GM21717 (cell line): ENCODE measurements at regions not wholly inside any gene's neighbourhood (a gene's known extent, or its start where the extent isn't known, plus 50 kb on each side); places are given as distances from the start of the nearest gene placed in this dataset.
"Not testable (repeated sequence)": the region's sequence is repeated elsewhere in the genome, so short reads cannot be mapped to it uniquely, and the experiment has no call there.

Experiments
- ATAC-seq: cut with Tn5 transposase; IDR thresholded peaks from one replicate; pipeline ENCODE4 v1.9.1; 2021; ENCODE audit warnings: mild to moderate bottlenecking, moderate library complexity; ENCODE audit not compliant: unreplicated experiment

DNA sequence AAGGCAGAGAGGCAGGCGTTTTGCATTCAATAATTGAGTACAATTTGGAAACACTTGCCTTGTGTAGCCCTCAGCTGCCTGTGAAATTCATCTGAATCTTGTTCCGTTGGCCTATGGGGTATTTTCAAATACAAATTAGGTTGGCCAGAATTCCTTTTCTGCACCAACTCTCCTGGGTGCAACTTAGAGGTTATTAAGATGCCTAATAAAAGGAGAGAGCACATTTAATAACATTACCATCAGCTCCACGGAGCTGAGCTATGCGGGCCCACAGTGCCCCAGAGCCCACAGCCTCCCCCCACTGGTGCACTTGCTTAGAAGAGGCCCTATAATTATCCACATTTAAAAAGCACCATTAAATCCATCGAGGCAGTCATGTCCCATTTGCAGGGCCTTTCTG, 367.6 kb upstream of the CLINT1 start:
- ATAC-seq, result no peak

DNA sequence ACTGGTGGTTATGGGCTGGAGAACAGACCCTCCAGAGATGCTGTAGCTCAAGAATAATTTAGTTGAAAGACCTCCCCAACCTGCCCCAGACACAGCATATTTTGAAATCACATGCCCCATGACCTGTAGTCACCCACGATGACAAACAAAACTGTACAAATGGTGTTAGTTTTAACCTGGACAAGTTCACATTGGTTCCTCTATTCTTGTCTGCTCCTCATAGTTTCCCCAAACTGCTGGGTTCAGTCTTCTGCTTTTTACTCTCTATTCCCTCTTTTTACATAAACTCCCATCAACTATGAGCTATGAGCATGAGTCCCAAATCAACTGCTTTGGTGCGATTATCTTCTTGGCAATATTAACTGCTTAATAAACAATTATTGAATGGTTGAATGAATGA, 365.3 kb upstream of the CLINT1 start:
- no peak for ATAC-seq

DNA sequence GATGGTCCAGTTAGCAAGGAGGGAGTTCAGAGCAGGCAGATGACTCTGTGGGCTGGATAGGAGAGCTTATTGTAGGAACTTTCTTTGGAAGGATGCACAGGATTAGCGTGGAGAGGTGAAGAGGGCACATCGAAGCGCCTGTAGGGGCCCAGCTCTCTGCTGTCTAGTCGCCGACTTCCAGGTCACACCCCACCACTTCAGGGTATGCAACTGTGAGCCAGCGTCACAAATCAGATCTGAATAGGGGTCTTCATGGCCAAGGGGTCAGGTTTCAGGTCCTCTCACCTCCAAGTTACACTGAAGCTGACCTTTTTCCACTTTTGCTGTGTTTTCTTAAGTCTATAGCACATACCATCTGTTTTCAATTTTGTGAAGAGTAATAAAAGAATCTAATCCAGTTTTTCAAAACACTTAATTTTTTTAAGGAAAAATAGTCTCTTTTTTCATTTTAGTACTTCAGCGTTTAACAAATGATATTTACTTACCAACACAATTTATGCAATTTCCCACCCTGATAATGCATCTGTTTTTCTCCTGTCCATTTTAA, 364.2 kb upstream of the CLINT1 start:
- no peak for ATAC-seq

DNA sequence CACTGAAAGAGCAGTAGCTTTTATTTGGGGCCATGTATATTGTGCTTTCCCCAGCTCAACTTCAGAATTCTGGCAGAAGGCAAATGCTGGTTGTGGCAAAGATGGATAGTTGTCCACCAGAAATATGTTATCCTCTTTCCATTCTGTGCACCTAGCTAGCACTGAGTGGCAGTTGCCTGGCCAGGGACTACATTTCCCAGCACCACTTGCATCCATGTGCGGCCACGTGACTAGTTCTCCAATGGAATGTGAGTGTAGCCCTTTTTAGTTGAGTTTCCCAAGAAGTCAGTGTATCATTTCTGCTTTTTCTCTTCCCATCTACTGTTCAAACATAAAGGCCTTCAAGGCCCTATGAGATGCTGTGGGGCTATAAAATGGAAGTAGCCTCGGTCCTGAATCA, 354.0 kb upstream of the CLINT1 start:
- no peak for ATAC-seq

DNA sequence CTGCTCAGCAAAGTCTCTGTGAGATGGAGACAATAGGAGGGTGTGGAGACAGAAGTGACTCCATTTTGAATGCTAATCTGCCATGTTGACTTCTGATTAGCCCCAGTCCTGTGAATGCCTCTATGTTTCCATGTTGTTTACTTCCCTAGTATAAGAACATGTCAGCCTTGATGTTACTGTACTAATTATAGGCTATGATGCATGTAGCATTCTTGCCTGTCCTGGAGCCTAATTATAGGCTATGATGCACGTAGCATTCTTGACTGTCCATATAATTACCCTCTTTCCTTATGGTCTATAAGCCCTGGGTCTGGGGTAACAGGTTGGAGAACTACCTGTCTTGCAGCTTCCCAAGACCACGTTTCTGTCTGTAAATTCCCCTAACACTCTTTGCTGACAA, 353.3 kb upstream of the CLINT1 start:
- ATAC-seq, result no peak

DNA sequence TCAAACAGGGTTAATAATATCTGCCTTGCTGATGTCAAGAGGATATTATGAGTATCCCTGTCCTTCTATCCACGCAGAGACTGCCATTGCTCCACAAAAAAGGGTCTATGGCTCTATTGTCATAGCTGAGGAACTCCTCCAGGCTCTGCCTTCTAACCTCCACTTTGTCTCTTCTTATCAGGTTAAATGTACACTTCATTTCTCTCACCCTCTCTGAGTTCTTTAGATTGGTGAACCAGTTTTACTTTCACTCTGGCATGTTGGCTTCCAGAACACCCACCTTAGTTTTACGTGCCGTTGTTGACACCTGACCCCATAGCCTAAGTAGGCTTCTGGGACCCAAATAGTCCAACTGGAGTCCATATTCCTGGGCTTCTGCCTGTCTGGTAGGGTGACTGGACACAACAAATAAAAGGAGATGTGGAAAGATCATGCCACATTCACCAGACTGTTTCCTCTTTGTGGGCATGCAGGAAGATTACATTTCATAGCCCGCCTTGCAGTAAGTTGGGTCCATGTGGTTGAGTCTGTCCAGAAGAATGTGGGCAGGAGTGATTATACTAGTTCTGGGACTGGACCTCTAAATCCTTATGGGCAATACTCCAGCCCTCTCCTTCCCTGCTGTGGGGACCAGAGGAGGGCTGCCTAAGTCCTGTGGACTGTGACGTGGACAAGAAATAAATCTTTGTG, 350.4 kb upstream of the CLINT1 start:
- no peak for ATAC-seq

DNA sequence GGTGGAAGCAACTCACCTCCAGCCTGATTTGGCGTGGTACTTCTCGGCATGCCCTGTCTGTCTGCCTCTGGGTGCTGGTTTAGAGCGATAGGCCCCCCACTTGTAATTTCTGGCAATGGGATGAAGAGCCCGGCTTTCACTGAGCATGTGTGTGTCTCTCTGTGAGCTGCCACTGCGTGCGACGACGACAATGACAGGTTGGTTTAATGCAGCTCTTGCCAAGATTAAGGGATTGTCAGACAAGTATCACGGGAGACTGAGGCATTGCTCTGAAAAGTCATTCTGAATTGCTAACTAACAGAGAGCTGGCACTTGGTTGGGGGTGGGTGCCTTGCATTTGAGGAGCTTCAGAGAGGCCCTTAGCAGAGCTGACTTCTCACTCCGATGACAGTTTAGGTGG, 348.8 kb upstream of the CLINT1 start:
- no peak for ATAC-seq

DNA sequence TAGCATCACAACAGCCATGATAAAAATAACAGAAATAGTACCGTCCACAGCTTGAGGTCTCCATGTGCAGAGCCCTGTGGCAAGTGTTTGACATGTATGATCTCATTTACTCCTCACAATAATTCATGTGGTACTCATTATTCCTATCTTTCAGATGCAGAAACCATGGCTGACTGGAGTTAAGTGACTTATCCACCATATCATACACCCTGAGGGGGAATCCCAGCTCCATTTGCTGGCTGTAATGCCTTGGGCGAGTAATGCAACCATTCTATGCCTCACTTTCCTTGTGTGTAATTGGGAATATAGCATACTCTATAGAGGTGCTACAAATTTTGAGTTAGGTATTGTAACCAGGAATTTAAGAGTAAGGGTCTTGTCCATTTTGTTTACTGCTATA, 347.0 kb upstream of the CLINT1 start:
- ATAC-seq, result no peak

DNA sequence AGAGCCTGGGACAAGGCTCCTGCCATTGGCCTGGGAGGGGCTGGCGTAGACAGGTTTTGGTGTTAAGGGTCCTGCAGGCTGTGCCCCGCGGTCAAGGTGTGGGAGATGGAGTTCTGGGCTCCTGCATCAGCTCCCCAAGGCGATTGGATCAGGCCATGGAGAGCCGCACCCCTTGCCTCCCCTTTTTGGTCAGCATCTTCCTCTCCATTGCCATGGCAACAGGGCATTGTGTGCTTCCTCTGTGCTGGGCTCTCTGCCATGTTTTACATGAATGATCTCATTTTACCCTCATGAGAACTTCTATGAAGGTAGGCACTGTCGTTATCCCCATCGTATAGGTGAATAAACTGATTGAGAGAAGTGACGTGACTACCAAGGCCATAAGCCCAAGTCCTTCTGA, 344.3 kb upstream of the CLINT1 start:
- no peak for ATAC-seq

DNA sequence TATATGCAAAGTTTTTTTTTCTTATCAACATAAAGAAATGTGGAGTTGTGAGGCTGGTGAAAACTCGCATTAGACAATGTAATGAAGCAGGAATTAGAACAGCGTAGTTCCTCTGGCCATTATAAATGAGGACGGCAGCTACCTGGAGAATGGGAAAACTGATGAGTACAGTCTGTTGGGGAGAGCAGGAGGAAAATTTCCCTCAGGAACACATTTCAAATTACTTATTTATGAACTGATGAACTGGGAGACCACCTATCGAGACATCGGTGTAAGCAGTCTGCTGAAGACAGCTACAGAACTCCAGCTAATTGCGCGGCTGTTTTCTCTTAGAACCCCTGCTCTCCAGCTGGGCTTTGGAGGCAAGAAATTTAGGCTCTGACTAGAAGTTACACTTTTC, 343.9 kb upstream of the CLINT1 start:
- no peak for ATAC-seq

DNA sequence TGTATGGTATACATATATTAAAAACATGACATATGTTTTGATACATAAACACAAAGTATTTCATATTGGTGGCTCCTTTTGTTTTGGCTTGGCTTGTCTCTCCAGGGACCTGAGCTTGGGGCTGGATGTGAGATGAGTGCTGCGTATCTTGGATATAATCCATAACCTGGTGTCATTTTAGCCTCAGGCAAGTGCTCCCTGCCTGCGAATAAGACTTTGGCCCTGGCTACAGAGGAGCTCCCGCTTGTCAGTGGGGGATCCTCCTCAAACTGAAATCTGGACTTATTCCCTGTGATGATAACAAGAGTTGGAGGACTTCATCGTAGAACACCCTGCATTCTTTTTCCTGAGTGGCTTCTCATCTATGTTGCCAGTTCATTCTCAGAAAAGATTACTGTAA, 341.7 kb upstream of the CLINT1 start:
- ATAC-seq, result no peak

DNA sequence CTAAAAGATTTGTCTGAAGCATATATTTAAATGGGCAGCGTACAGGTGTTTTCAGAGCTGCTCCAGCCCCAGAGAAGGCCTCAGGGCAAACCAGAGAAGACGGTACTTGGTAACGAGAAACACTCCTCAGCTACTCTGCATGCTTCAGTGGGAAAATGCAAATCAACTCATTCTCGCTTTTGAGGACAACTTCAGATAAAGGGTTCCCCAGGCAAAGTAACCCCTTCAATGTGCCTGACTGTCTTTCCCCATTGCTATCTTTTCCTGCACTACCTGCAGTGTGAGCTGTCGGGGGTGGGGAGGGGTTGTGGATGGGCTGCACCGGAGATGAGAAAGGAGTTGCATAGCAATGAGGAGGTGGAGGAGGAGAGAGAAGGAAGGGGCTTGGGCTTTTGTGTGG, 339.7 kb upstream of the CLINT1 start:
- ATAC-seq, result peak; percentile 99

DNA sequence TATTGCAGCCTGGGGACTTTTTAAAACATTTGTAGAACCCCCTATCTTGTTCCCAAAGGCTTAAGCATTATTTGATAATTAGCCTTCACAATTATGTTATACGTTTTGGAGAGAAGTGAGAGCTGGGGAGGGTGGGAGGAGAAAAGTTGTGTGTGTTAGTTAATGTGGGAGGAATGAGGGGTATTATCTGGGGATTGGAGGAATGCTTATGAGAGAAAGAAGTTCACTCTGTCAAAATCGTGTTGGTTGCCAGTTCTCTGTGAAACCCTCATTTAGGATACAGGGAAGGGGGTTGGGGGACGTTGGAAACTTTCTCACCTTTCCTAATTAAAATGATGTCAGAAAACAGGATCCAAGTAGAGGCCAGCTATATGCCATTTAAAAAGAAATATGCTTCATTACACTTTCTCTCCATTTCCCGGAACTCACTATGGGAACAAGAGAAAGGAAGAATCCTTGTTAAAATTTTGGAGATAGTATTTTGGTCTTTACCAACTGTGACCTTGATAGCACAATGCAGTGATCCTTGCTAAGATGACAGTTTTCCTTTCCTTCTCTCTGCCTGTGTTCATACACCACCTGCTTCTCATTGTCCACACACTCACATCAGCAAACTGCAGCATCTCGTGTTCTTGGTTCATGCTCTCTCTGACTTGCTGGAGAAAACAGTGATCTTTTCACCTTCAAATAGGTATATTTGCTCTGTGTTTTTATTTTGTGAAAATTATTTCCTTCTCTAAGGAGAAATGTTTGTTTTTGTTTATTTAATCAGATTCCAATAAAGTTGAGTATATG, 336.7 kb upstream of the CLINT1 start:
- ATAC-seq, result no peak

DNA sequence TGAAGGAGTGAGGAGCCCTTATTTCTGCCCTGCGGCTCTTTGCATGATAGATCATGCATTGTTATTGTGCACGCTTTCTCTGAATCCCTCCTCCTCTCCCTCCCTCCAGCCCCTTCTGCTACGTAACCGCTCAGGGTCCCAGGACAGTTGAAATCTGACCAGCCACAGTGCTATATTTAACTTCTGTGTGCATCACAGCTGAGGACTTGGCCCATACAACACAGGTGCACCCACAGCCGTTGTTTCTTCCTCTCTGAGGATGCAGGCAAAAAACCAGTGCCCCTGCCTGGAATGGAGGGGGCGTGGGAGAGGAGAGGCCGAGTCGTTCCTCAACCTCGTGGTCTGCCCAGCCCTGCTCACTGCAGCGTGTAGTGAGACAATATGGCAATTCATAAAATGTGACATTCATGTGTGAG, 335.6 kb upstream of the CLINT1 start:
- no peak for ATAC-seq

DNA sequence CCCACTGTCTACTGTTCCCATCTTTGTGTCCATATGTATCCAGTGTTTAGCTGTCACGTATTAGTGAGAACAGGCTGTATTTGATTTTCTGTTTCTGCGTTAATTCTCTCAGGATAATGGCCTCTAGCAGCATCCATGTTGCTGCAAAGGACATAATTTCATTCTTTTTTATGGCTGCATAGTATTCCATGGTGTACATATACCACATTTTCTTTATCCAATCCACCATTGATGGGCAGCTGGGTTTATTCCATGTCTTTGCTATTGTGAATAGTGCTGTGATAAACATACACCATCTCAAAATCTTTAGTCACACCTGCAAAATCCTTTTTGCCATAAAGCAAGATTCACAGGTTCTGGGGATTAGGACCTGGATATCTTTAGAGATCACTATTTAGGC, 334.4 kb upstream of the CLINT1 start:
- ATAC-seq, result not testable (repeated sequence)

DNA sequence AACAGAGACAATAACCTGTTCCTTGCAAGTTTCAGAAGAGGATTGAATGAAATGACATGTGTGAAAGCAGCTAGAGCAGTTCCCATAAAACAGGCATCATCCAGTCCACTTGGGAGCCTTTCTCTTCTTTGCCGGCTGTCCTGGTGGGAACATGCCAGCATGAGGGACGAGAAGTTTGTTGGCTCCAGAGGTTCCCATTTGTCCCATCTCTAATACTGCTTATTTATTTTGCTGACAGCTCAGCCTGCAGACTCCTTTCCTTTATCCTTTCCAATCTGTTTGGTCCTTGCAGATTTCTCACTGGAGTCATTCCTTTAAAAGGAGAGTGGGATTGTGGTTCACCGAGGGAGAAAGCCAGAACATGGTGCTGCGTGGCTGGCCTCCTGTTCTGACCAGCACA, 321.5 kb upstream of the CLINT1 start:
- no peak for ATAC-seq

DNA sequence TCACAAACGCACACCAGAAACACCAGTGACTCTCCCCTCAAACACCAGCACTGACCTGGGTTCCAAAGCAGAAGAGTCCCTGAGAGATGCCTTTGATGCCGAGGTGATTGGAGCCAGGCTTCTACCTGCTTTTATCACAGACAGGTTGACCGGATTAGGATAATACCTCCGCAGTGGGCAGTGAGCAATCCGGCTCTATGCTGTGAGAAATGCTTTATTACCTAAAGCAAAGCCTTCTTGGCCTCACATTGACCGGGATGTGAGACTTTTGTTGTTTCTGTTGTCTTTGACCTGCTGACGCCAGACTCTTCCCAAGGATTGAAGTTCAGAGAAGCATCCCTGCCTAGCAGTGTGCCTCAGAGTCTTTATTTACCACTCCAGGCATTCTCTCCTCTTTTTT, 320.3 kb upstream of the CLINT1 start:
- ATAC-seq, result no peak

DNA sequence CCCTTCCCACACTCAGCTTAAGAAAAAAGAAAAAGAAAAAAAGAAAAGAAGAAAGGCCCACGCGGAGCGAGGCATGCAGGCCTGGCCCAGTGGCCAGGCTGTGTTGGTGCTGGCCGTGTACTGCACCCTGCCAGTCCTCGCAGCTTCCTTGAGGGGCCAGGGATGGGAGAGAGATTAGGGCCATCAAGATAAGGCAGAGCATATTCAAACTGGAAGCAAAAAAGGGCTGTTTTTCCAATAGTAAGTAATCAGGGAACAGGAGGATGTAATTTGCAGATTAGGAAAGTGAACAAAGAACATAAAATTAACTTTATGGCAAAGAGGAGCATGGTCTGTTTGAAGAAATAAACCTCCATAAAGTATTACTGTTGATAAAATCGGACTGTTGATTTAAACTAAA, 319.6 kb upstream of the CLINT1 start:
- ATAC-seq, result no peak

DNA sequence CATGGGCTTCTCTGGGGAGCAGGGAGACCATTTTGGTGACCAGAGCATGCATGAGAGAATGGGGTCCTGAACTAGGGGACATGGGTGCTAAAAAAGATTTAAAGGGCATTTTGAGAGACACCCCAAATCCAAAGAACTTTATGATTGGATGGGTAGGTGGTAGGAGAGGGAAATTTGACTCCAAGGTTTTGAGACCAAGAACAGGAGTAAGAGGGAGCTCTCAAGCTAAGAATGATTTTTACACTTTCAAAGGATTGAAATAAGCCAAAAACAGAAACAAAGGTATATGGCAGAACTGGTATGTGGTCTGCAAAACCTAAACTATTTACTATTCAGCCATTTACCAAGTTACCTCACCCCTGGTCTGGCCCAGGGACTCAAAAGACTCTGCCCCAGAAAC, 318.2 kb upstream of the CLINT1 start:
- ATAC-seq, result no peak

DNA sequence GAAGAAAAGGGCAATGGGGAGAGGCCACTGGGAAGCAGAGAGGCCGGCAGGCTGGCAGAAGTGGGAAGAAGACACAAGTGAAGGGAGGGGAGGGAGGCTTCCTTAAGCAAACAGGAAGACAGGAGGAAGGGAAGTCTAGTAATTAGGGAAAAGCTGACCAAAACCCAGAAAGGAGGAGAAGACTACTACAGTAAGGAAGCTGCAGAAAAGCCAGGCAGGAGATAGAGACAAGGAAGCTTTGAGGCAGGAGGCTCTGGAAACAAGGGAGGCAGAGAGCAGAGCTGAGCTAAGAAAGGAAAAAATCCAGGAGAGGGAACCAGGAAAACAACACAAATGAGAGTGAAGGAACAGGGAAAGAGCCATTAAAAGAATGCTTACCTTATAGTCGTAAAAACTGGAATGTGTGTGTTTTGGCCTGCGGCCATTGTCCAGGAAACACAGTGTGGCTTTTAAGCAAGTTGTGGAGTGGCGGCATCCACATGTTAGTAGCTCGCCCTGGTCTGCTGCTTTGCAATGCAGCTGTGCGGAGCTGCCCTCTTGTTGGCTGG, 317.1 kb upstream of the CLINT1 start:
- no peak for ATAC-seq

DNA sequence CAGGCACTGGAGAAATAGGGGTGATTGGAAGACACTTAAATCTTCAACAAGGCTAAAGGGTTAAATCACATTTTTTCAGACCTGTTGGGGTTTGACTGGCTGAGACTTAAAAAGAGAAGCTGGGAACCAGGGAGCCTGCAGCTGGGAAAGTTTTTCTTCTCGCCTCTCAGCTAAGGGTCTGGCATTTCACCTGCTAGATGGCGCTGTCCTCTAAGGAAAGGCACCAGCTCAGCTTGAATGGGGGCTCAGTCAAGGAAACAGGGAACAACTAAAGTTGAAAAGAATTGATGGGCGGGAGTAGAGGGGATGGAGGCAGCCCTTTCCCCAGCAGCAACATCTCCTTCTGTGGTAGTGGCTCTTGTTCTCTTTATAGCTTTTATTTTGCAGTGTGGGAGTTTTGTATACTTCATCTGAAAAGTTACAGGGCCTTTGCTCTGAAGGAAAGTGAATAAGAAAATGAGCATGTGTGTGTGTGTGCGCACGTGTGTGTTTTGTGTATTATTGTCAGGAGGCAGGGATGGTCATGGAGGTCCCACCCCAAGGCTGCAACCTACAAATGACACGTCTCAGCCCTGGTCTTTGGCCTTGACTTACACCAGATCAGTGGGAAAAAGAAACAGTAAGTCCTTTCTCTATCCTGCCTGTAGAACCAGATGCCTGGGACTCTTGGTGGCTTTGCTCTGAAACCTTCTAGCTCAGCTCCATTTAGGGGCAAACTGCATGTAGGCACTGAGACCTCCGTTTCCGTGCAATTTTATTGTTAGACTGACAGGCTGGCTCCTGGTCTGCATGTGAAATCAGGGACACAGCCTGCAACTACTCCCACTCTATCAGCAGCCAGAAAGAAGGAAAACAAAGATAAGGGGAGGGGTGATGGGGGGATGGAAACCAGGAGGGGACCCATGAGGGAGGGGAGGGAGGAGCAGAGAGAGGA, 316.2 kb upstream of the CLINT1 start:
- no peak for ATAC-seq
